NCI-H446 treated with DMSO at 0.1 percent for 48 hours (cell line): ENCODE measurements at regions not wholly inside any gene's neighbourhood (a gene's known extent, or its start where the extent isn't known, plus 50 kb on each side); places are given as distances from the start of the nearest gene placed in this dataset.
"Not testable (repeated sequence)": the region's sequence is repeated elsewhere in the genome, so short reads cannot be mapped to it uniquely, and the experiment has no call there.

Experiments used
- DNase-seq: peaks from one replicate; lab custom pipeline; 2025; lab: John Stamatoyannopoulos, UW

DNA sequence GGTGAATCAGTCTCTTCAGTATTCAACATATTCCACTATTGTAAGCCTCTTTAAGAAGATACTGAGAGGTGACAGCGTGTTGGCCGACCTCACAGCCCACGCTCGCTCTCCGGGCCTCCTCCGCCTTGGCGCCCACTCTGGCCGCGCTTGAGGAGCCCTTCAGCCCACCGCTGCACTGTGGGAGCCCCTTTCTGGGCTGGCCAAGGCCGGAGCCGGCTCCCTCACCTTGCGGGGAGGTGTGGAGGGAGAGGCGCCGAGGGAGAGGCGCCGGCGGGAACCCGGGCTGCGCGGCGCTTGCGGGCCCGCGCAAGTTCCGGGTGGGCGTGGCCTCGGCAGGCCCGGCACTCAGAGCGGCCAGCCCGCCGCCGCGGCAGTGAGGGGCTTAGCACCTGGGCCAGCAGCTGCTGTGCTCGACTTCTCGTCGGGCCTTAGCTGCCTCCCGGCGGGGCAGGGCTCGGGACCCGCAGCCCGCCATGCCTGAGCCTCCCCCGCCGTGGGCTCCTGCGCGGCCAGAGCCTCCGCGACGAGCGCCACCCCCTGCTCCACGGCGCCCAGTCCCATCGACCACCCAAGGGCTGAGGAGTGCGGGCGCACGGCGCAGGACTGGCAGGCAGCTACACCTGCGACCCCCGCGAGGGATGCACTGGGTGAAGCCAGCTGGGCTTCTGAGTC lies 306.4 kb downstream of the SEMA3D start:
- not testable (repeated sequence) for DNase-seq

GRCh38 chr7:84879570-84880325 lies 307.1 kb downstream of the SEMA3D start:
- DNase-seq: no peak

DNA sequence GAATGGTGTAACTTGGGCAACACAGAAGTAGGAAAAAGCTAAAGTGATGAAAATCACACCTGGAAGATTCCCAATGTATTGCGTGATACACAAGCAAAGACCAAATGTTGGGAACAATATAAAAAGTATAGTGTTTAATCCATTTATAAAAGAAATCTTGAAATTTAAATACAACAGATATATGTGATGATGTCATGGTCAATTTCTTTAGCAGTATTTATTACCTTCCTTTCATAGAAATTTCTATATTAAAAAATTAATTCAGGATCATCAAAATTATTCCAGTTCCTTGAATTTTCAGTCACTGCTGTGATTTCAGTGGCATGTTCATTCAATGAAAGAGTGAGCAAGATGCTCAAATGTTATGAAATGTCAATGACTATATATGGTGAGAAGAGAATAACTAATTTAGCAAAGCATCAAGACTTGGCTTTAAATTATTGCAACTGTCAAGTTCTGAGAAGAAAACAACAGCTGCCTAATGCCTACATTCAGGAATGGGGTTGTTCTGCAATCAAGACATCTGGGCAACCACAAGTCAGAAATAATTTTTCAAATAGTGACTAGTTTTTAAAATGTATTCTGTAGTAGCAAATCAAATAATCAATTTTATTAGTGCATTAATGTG lies 308.8 kb downstream of the SEMA3D start:
- DNase-seq: no peak

DNA sequence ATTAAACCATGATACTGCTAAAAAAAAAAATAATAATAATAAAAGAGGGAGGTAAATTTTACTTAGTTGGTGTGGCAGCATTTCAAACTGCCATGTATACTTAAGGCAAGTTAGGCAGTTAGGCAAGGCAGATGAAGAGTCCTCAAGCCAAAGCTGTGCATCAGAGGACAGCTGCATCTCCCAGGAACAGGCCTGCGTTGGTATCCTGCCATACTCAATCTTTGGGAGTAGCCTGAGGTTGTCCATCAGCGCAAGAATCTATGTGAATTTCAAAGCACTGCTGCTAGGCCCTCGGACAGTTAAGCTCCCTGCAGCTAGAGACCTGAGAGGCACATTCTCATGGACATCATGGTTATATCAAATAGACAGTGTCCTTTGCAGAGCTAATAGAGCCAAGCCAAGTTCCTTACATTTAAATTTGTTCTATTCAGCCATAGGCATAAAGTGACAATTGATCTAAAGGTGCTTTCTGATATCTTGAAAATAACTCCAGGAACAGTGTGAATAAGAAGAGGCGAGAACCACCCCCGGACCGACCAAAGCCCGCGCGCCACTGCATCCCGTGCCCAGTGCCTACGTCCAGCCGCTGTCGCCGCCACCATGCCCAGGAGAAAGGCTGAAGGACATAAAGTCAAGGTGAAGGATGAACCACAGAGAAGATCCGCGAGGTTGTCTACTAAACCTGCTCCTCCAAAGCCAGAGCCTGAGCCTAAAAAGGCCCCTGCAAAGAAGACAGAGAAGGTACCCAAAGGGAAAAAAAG lies 310.6 kb downstream of the SEMA3D start:
- DNase-seq: no peak

GRCh38 chr7:84865560-84865959 lies 321.3 kb downstream of the SEMA3D start:
- DNase-seq: no peak

DNA sequence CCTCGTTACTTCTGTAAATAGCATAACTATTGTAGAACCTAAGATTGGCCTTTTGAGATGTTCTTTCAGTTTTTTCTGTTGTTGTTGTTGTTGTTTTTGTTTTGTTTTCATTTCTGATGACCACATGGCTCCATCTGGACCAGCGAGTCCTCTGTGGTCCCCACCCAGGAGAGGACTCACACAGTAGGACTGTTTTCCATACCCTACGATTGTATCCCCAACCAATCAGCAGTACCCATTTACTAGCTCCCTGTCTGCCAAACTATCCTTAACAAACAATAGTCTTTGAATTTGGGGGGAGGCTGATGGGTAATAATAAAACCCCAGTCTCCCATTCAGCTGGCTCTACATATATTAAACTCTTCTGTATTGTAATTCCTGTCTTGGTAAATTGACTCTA lies 329.5 kb downstream of the SEMA3D start:
- no peak for DNase-seq

DNA sequence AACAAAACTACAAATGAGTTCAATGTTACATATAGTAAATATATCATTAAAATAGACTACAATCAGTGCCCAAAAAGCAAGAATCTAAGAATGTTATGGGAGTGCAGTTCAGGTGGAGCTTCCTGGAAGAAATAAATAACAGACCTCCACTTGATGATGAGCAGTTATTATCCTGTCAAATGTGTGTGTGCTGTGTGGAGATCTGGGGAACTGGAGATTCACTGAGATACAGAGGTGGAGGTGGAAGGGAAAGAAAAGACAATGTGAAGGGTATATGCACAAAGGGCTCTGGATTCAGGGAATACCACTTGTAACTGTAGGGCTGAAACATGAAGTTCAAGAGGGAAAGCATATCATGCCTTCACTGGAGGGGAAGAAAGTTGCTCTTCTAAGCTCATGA lies 331.1 kb downstream of the SEMA3D start:
- no peak for DNase-seq

DNA sequence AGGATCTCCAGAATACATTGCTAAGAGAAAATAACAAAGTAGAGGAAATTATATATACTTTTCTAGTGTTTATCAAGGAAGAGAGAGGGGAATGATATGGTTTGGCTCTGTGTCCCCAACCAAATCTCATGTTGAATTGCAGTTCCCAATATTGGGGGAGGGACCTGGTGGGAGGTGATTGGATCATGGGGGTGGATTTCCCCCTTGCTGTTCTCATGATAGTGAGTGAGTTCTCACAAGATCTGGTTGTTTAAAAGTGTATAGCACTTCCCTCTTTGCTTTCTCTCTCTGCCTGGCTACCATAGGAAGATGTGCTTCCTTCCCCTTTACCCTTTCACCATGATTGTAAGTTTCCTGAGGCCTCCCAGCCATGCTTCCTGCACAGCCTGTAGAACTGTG lies 337.9 kb downstream of the SEMA3D start:
- DNase-seq: not testable (repeated sequence)

DNA sequence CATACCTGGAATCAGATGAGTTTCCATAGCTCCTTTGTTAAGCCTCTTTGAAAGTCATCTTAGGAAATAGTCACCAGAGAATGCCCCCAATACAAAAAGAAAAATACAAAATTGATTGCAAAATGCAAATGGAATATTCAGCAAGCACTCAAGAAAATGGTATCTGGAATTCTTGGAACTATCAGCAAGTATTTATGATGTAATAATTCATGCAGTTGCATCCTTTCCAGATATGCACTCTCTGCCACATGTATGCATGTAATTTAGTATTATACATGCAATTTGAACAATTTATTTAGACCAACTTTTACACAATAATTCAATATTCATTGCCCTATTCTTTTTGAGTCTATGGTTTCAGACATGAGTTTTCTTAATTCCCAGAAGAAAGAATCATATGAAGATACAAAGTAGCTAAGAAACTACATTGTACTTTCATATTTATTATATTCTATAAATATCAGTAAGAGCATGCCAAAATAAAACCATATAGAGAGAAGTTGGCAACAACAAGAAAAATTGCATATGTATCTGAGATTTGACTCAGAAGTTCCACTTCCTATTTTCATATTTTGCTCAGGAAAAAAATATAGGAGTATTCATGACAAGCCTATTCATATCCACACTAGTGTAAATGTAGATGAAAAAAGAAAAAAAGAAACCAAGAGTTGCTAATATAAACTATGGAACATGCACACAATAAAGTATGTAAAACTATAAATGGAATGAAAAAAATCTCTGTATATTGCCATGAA lies 338.5 kb downstream of the SEMA3D start:
- DNase-seq: no peak

DNA sequence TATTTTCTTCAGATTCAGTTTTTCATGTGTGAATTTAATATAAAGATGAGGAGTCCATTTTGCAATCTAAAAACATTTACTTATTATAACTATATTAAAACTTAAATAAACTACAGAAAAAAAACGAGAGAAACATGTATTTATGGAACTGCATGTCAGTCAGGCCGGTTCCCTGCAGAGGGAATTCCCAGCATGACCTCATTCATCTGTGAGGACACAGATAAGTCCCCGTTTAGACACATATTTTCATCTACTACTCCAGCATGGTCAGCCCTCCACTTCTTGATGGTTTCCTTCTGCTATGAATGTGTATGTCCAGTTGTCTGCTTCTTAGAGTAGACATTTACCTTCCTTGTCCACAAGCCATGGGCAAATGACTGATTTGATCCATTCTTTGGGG lies 339.1 kb downstream of the SEMA3D start:
- DNase-seq: no peak

DNA sequence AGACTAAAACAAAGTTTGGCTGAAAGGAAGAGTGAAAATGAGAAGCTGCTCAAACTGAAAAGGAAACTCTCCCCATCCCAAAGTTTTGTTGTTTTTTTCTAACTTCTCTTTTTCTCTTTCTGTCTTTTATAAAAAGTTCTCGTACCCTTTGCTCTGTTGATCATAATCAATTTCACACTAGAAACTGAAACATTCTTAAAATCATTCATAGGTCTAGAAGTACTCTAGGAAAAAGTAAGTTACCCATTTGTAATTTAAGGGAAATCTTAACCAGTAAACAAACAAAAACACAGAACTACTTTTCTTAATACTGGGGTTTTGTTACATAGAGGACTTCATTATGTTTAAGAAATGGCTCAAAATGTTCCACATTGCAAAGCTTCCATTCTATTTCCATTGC lies 339.8 kb downstream of the SEMA3D start:
- no peak for DNase-seq

DNA sequence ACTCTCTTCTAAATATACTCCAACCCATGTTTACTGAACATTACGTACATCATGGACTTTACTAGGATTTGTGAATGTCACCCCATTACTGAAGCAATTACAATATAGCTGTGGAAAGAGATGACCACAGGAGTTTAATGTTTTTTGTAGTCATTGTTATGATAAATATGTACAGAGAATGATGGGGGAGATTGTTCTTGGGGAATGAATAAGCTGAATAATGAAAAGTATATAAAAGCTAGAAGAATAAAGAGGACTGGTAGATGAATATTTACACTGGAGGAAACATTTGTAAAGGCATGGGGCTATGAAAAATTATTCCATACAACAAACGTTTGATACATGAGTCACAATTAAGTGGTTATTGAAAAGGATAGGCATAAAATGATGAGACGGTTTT lies 340.9 kb downstream of the SEMA3D start:
- no peak for DNase-seq

- DNase-seq: no peak
Observed at GRCh38 chr7:84844771-84845170, 342.1 kb downstream of the SEMA3D start.

GRCh38 chr7:84841809-84842208 lies 345.0 kb downstream of the SEMA3D start:
- DNase-seq: no peak

GRCh38 chr7:84838857-84839256 lies 348.0 kb downstream of the SEMA3D start:
- no peak for DNase-seq

- DNase-seq: no peak
Observed at GRCh38 chr7:84837405-84837804, 349.5 kb downstream of the SEMA3D start.

- no peak for DNase-seq
Observed at GRCh38 chr7:84829719-84830118, 357.1 kb downstream of the SEMA3D start.

- no peak for DNase-seq
Observed at GRCh38 chr7:84824057-84824651, 362.7 kb downstream of the SEMA3D start.

- DNase-seq: no peak
Observed at GRCh38 chr7:84823530-84823929, 363.3 kb downstream of the SEMA3D start.

GRCh38 chr7:84822941-84823510 lies 363.8 kb downstream of the SEMA3D start:
- no peak for DNase-seq
